ENCODE measurements at regions not wholly inside any gene's neighbourhood (a gene's known extent, or its start where the extent isn't known, plus 50 kb on each side); places are given as distances from the start of the nearest gene placed in this dataset.

- Histone ChIP-seq H3K4me1 (no peaks in the 10 kb centered on the region), H3K27ac (no peak overlapping the region), H3K36me3 (no peaks in the 10 kb centered on the region), H3K9me3 (no peaks in the 10 kb centered on the region), H3K4me3 (no peak overlapping the region), H3K27me3 (no peaks in the 10 kb centered on the region)
- TF ChIP-seq POLR2A (IDR thresholded peaks at IDR 0.05), result no peak
- TF ChIP-seq, protein P1, sequence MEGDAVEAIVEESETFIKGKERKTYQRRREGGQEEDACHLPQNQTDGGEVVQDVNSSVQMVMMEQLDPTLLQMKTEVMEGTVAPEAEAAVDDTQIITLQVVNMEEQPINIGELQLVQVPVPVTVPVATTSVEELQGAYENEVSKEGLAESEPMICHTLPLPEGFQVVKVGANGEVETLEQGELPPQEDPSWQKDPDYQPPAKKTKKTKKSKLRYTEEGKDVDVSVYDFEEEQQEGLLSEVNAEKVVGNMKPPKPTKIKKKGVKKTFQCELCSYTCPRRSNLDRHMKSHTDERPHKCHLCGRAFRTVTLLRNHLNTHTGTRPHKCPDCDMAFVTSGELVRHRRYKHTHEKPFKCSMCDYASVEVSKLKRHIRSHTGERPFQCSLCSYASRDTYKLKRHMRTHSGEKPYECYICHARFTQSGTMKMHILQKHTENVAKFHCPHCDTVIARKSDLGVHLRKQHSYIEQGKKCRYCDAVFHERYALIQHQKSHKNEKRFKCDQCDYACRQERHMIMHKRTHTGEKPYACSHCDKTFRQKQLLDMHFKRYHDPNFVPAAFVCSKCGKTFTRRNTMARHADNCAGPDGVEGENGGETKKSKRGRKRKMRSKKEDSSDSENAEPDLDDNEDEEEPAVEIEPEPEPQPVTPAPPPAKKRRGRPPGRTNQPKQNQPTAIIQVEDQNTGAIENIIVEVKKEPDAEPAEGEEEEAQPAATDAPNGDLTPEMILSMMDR (IDR thresholded peaks at IDR 0.05), result no peak
- WGBS (ENCODE audit: insufficient coverage, low coverage, low lambda C conversion rate, missing lambda C conversion rate), result 35% methylated on average over 4 of the region's 4 CpGs
- intact Hi-C loops (cut with DNase I), result no loop called here
- no peak for ATAC-seq
- no peak for DNase-seq
These were observed 949.7 kb upstream of the NUDT12 start for GRCh38 chr5:104512063-104512825.

- no peak overlapping the region for H3K27ac ChIP-seq
- no peaks in the 10 kb centered on the region for H3K36me3 ChIP-seq
- WGBS (ENCODE audit: insufficient coverage, low coverage, low lambda C conversion rate, missing lambda C conversion rate), result 23% methylated on average over 1 of the region's 1 CpG
- H3K4me3 ChIP-seq, result no peak overlapping the region
- TF ChIP-seq, protein P1 (IDR thresholded peaks at IDR 0.05), result no peak
- no peak for TF ChIP-seq POLR2A (IDR thresholded peaks at IDR 0.05)
- no peaks in the 10 kb centered on the region for H3K4me1 ChIP-seq
- intact Hi-C loops (cut with DNase I), result no loop called here
- H3K27me3 ChIP-seq, result no peaks in the 10 kb centered on the region
- DNase-seq (no peak), ATAC-seq (no peak)
- no peaks in the 10 kb centered on the region for H3K9me3 ChIP-seq
These were observed 935.7 kb upstream of the NUDT12 start for GRCh38 chr5:104498281-104498680.

DNA sequence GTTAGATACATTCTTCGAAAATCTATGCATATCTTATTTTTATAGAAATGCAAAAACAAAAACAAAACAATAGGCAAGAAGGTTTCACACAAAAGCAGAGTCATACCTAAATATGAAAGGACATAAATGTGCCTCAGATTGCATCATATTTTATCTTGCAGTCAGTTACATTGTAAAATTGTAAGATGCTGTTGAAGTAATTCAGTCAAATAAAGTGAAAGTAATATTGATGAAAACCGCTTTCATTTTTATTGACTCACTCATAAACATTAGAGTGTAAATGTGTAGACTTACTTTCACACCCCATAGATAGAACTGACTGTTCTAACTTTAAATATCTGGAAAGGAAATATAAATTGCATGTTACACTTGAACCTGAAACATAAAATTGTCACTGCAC is 931.5 kb upstream of the NUDT12 start:
- no peak for DNase-seq
- no peaks in the 10 kb centered on the region for H3K4me1 ChIP-seq
- 53% methylated on average over 2 of the region's 2 CpGs for WGBS (ENCODE audit: insufficient coverage, low coverage, low lambda C conversion rate, missing lambda C conversion rate)

DNA sequence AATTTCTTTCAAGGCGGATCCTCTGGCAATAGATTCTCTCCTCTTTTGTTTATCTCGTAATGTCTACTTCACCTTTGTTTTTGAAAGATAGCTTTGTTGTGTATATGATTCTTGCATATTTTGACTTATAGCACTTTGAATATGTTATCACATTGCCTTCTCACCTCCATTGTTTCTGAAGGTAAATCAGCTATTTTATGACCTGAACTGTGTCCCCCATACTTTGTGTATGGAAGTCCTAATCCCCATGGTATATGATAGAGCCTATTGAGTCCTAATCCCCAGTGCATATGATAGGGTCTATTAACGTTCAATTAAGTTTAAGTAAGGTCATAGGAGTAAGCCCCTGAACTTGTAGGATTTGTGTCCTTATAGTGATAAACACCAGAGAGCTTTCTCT is 910.2 kb upstream of the NUDT12 start:
- intact Hi-C loops (cut with DNase I), result no loop called here
- WGBS (ENCODE audit: insufficient coverage, low coverage, low lambda C conversion rate, missing lambda C conversion rate), result 32% methylated on average over 3 of the region's 3 CpGs
- no peak for DNase-seq

More for the DNA sequence above, 931.5 kb upstream of the NUDT12 start:
- Histone ChIP-seq H3K9me3 (no peaks in the 10 kb centered on the region), H3K36me3 (no peaks in the 10 kb centered on the region), H3K4me3 (no peak overlapping the region), H3K27ac (no peak overlapping the region), H3K27me3 (no peaks in the 10 kb centered on the region)
- intact Hi-C loops (cut with DNase I), result no loop called here
- ATAC-seq, result no peak
- TF ChIP-seq, protein P1 (IDR thresholded peaks at IDR 0.05), result no peak
- TF ChIP-seq POLR2A (IDR thresholded peaks at IDR 0.05), result no peak

More for the DNA sequence above, 910.2 kb upstream of the NUDT12 start:
- no peaks in the 10 kb centered on the region for H3K9me3 ChIP-seq
- ATAC-seq, result no peak
- H3K27me3 ChIP-seq, result no peaks in the 10 kb centered on the region
- no peaks in the 10 kb centered on the region for H3K36me3 ChIP-seq
- H3K4me1 ChIP-seq, result no peaks in the 10 kb centered on the region
- no peak overlapping the region for H3K27ac ChIP-seq
- no peak overlapping the region for H3K4me3 ChIP-seq
- TF ChIP-seq, protein P1 (IDR thresholded peaks at IDR 0.05), result no peak
- no peak for TF ChIP-seq POLR2A (IDR thresholded peaks at IDR 0.05)

Data from right lobe of liver (tissue), 6 donors.